ENCODE measurements at regions not wholly inside any gene's neighbourhood (a gene's known extent, or its start where the extent isn't known, plus 50 kb on each side); places are given as distances from the start of the nearest gene placed in this dataset.

GRCh38 chr2:128997166-128997866 lies 678.6 kb upstream of the HS6ST1 start:
- Histone ChIP-seq H3K9me3 (ENCODE audit: low read length) (no peaks in the 10 kb centered on the region), H3K4me3 (ENCODE audit: low read depth in 1 of 2, low read length in 2 of 2) (no peak overlapping the region), H3K4me1 (ENCODE audit: insufficient read depth, low read length) (no peaks in the 10 kb centered on the region), H3K36me3 (ENCODE audit: insufficient read depth, low read length) (no peaks in the 10 kb centered on the region), H3K9ac (ENCODE audit: low read length) (no peak overlapping the region), H3K27ac (ENCODE audit: low read depth, low read length) (no peak overlapping the region), H3K27me3 (ENCODE audit: control insufficient read depth in 1 of 2, insufficient read depth in 2 of 2, low read length in 2 of 2) (no peaks in the 10 kb centered on the region)

- Histone ChIP-seq H3K27me3 (ENCODE audit: control insufficient read depth in 1 of 2, insufficient read depth in 2 of 2, low read length in 2 of 2) (no peaks in the 10 kb centered on the region), H3K4me3 (ENCODE audit: low read depth in 1 of 2, low read length in 2 of 2) (no peak overlapping the region), H3K4me1 (ENCODE audit: insufficient read depth, low read length) (no peaks in the 10 kb centered on the region), H3K9me3 (ENCODE audit: low read length) (no peaks in the 10 kb centered on the region), H3K36me3 (ENCODE audit: insufficient read depth, low read length) (no peaks in the 10 kb centered on the region), H3K9ac (ENCODE audit: low read length) (no peak overlapping the region), H3K27ac (ENCODE audit: low read depth, low read length) (no peak overlapping the region)
These were observed 683.3 kb upstream of the HS6ST1 start for GRCh38 chr2:129001926-129002325.

GRCh38 chr2:129002751-129003150 lies 684.1 kb upstream of the HS6ST1 start:
- no peak overlapping the region for H3K4me3 ChIP-seq (ENCODE audit: low read depth in 1 of 2, low read length in 2 of 2)
- H3K27ac ChIP-seq (ENCODE audit: low read depth, low read length), result no peak overlapping the region
- H3K36me3 ChIP-seq (ENCODE audit: insufficient read depth, low read length), result no peaks in the 10 kb centered on the region
- H3K4me1 ChIP-seq (ENCODE audit: insufficient read depth, low read length), result no peaks in the 10 kb centered on the region
- no peak overlapping the region for H3K9ac ChIP-seq (ENCODE audit: low read length)
- no peaks in the 10 kb centered on the region for H3K9me3 ChIP-seq (ENCODE audit: low read length)
- no peaks in the 10 kb centered on the region for H3K27me3 ChIP-seq (ENCODE audit: control insufficient read depth in 1 of 2, insufficient read depth in 2 of 2, low read length in 2 of 2)

GRCh38 chr2:129004485-129004884 lies 685.8 kb upstream of the HS6ST1 start:
- Histone ChIP-seq H3K27me3 (ENCODE audit: control insufficient read depth in 1 of 2, insufficient read depth in 2 of 2, low read length in 2 of 2) (no peaks in the 10 kb centered on the region), H3K27ac (ENCODE audit: low read depth, low read length) (no peak overlapping the region), H3K36me3 (ENCODE audit: insufficient read depth, low read length) (no peaks in the 10 kb centered on the region), H3K4me1 (ENCODE audit: insufficient read depth, low read length) (no peaks in the 10 kb centered on the region), H3K4me3 (ENCODE audit: low read depth in 1 of 2, low read length in 2 of 2) (no peak overlapping the region), H3K9me3 (ENCODE audit: low read length) (no peaks in the 10 kb centered on the region), H3K9ac (ENCODE audit: low read length) (no peak overlapping the region)

GRCh38 chr2:129004940-129005490 lies 686.3 kb upstream of the HS6ST1 start:
- Histone ChIP-seq H3K4me3 (ENCODE audit: low read depth in 1 of 2, low read length in 2 of 2) (no peak overlapping the region), H3K9me3 (ENCODE audit: low read length) (no peaks in the 10 kb centered on the region), H3K27ac (ENCODE audit: low read depth, low read length) (no peak overlapping the region), H3K36me3 (ENCODE audit: insufficient read depth, low read length) (no peaks in the 10 kb centered on the region), H3K9ac (ENCODE audit: low read length) (no peak overlapping the region), H3K4me1 (ENCODE audit: insufficient read depth, low read length) (no peaks in the 10 kb centered on the region), H3K27me3 (ENCODE audit: control insufficient read depth in 1 of 2, insufficient read depth in 2 of 2, low read length in 2 of 2) (no peaks in the 10 kb centered on the region)

GRCh38 chr2:129006135-129006886 lies 687.6 kb upstream of the HS6ST1 start:
- H3K9ac ChIP-seq (ENCODE audit: low read length), result no peak overlapping the region
- H3K27ac ChIP-seq (ENCODE audit: low read depth, low read length), result no peak overlapping the region
- no peaks in the 10 kb centered on the region for H3K4me1 ChIP-seq (ENCODE audit: insufficient read depth, low read length)
- H3K4me3 ChIP-seq (ENCODE audit: low read depth in 1 of 2, low read length in 2 of 2), result no peak overlapping the region
- no peaks in the 10 kb centered on the region for H3K9me3 ChIP-seq (ENCODE audit: low read length)
- no peaks in the 10 kb centered on the region for H3K36me3 ChIP-seq (ENCODE audit: insufficient read depth, low read length)
- no peaks in the 10 kb centered on the region for H3K27me3 ChIP-seq (ENCODE audit: control insufficient read depth in 1 of 2, insufficient read depth in 2 of 2, low read length in 2 of 2)

- Histone ChIP-seq H3K4me3 (ENCODE audit: low read depth in 1 of 2, low read length in 2 of 2) (no peak overlapping the region), H3K9me3 (ENCODE audit: low read length) (no peaks in the 10 kb centered on the region), H3K27me3 (ENCODE audit: control insufficient read depth in 1 of 2, insufficient read depth in 2 of 2, low read length in 2 of 2) (no peaks in the 10 kb centered on the region), H3K9ac (ENCODE audit: low read length) (no peak overlapping the region), H3K27ac (ENCODE audit: low read depth, low read length) (no peak overlapping the region), H3K36me3 (ENCODE audit: insufficient read depth, low read length) (no peaks in the 10 kb centered on the region), H3K4me1 (ENCODE audit: insufficient read depth, low read length) (no peaks in the 10 kb centered on the region)
These were observed 688.2 kb upstream of the HS6ST1 start for GRCh38 chr2:129006901-129007300.

GRCh38 chr2:129008055-129008880 lies 689.6 kb upstream of the HS6ST1 start:
- Histone ChIP-seq H3K27me3 (ENCODE audit: control insufficient read depth in 1 of 2, insufficient read depth in 2 of 2, low read length in 2 of 2) (no peaks in the 10 kb centered on the region), H3K27ac (ENCODE audit: low read depth, low read length) (no peak overlapping the region), H3K9ac (ENCODE audit: low read length) (no peak overlapping the region), H3K4me1 (ENCODE audit: insufficient read depth, low read length) (no peaks in the 10 kb centered on the region), H3K36me3 (ENCODE audit: insufficient read depth, low read length) (no peaks in the 10 kb centered on the region), H3K9me3 (ENCODE audit: low read length) (no peaks in the 10 kb centered on the region), H3K4me3 (ENCODE audit: low read depth in 1 of 2, low read length in 2 of 2) (no peak overlapping the region)

GRCh38 chr2:129008881-129009554 lies 690.4 kb upstream of the HS6ST1 start:
- H3K27me3 ChIP-seq (ENCODE audit: control insufficient read depth in 1 of 2, insufficient read depth in 2 of 2, low read length in 2 of 2), result no peaks in the 10 kb centered on the region
- H3K4me1 ChIP-seq (ENCODE audit: insufficient read depth, low read length), result no peaks in the 10 kb centered on the region
- no peak overlapping the region for H3K4me3 ChIP-seq (ENCODE audit: low read depth in 1 of 2, low read length in 2 of 2)
- no peak overlapping the region for H3K9ac ChIP-seq (ENCODE audit: low read length)
- no peaks in the 10 kb centered on the region for H3K36me3 ChIP-seq (ENCODE audit: insufficient read depth, low read length)
- no peak overlapping the region for H3K27ac ChIP-seq (ENCODE audit: low read depth, low read length)
- no peaks in the 10 kb centered on the region for H3K9me3 ChIP-seq (ENCODE audit: low read length)

GRCh38 chr2:129009555-129010146 lies 691.0 kb upstream of the HS6ST1 start:
- no peak overlapping the region for H3K4me3 ChIP-seq (ENCODE audit: low read depth in 1 of 2, low read length in 2 of 2)
- H3K4me1 ChIP-seq (ENCODE audit: insufficient read depth, low read length), result no peaks in the 10 kb centered on the region
- H3K9ac ChIP-seq (ENCODE audit: low read length), result no peak overlapping the region
- H3K27ac ChIP-seq (ENCODE audit: low read depth, low read length), result no peak overlapping the region
- no peaks in the 10 kb centered on the region for H3K9me3 ChIP-seq (ENCODE audit: low read length)
- H3K36me3 ChIP-seq (ENCODE audit: insufficient read depth, low read length), result no peaks in the 10 kb centered on the region
- no peaks in the 10 kb centered on the region for H3K27me3 ChIP-seq (ENCODE audit: control insufficient read depth in 1 of 2, insufficient read depth in 2 of 2, low read length in 2 of 2)

All from muscle layer of colon (tissue), 2 donors.